Fibroblast of mammary gland (primary cell): ENCODE measurements at regions not wholly inside any gene's neighbourhood (a gene's known extent, or its start where the extent isn't known, plus 50 kb on each side); places are given as distances from the start of the nearest gene placed in this dataset.
A peak's percentile ranks its signal among the peaks of the same experiment; 100 is the strongest.
"Not testable (repeated sequence)": the region's sequence is repeated elsewhere in the genome, so short reads cannot be mapped to it uniquely, and the experiment has no call there.

Experiments used
- DNase-seq: peaks from one replicate; pipeline ENCODE4 v3.0.0-alpha.2; 2010; ENCODE audit warnings: low read depth
- H3K4me3 ChIP-seq: 2 replicates; pipeline ENCODE4 v1.5.1; 2011; ENCODE audit warnings: low read depth, mild to moderate bottlenecking, low read length, moderate library complexity; ENCODE audit not compliant: control insufficient read depth
- TF ChIP-seq, protein P1 (sequence below): conservative IDR thresholded peaks from 2 replicates; pipeline ENCODE4 v1.5.1; 2011; ENCODE audit warnings: low read depth, low read length, inconsistent platforms; ENCODE audit not compliant: control insufficient read depth, insufficient read depth

GRCh38 chr7:81187753-81188152 is 268.9 kb upstream of the SEMA3C start:
- H3K4me3 ChIP-seq: no peak overlapping the region
- TF ChIP-seq, protein P1, sequence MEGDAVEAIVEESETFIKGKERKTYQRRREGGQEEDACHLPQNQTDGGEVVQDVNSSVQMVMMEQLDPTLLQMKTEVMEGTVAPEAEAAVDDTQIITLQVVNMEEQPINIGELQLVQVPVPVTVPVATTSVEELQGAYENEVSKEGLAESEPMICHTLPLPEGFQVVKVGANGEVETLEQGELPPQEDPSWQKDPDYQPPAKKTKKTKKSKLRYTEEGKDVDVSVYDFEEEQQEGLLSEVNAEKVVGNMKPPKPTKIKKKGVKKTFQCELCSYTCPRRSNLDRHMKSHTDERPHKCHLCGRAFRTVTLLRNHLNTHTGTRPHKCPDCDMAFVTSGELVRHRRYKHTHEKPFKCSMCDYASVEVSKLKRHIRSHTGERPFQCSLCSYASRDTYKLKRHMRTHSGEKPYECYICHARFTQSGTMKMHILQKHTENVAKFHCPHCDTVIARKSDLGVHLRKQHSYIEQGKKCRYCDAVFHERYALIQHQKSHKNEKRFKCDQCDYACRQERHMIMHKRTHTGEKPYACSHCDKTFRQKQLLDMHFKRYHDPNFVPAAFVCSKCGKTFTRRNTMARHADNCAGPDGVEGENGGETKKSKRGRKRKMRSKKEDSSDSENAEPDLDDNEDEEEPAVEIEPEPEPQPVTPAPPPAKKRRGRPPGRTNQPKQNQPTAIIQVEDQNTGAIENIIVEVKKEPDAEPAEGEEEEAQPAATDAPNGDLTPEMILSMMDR: no peak
- DNase-seq: peak; percentile 47

DNA sequence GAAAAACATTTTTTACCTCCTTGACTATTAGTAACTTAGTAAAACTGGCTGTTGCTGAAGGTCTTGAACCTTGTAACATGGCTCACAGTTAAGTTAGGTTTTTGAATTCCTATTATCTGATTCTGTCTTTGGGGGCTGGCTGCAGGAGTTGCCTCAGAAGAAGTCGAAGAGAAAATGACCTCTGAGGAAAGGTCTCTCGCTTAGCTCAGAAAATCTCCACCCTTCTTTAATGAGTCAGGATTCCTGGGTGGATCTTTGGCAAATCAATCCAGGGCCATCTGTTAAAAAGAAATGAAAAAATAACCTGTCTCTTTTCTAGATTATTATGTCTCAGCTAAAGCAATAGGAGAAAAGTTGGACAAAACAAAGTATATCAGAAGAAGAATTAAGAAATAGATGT is 267.8 kb upstream of the SEMA3C start:
- TF ChIP-seq, protein P1: no peak

DNA sequence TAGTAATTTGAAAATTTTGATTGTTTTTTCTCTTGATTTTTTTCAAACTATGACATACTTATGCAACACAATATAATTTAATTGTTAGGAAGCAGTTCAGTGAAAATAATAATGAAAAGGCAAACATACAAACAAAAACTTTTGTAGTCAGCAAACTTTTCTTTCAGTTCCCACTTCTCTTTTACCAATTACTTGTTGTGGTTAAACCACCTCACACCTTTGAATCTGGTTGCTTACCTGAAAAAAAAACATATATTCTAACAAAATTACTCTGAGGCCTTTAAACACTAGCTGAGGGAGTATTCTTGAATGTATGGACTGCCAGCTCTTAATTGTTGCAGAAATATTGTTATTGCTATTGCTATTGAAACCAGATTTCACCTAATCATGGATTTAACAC is 266.2 kb upstream of the SEMA3C start:
- TF ChIP-seq, protein P1: no peak
- no peak for DNase-seq
- no peak overlapping the region for H3K4me3 ChIP-seq

More for the DNA sequence above, 267.8 kb upstream of the SEMA3C start:
- peak; percentile 82 for DNase-seq
- no peak overlapping the region for H3K4me3 ChIP-seq

DNA sequence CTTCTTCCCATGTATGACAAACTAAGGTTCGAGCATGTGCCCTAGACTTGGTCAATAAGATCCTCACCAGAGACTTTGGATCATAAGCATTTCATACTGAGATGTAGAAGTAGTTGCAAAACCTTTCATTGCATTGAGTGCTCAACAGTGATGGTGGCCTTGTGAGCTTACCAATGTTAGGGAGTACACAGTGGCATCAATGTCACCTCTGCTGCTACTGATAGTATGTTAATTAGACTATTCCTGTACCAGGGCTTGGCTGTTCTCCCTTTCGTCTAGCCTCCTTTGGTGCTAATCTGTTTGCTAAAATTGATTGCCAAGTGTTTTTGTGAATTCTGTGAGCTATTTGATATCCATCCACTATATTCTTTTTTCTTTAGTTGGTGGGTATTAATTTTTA is 264.5 kb upstream of the SEMA3C start:
- TF ChIP-seq, protein P1: no peak
- no peak for DNase-seq
- no peak overlapping the region for H3K4me3 ChIP-seq

DNA sequence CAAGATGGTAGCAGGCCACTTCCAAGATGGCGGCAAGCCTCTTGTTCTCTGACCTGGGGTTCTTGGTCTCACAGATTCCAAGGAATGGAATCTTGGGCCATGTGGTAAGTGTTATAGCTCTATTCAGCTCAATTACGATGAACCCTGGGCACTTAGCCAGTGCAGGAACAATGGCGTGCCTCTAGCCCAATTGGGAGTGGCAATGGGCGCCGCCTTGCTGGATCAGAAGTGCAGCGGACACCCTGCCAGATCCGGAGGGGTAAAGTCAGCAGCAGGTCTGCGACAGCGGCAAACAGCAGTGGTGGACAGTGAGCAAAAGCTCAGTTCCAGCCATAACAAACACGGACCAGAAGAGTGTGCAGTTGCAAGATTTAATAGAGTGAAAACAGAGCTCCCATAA is 263.2 kb upstream of the SEMA3C start:
- not testable (repeated sequence) for DNase-seq, H3K4me3 ChIP-seq

GRCh38 chr7:81181066-81181465 is 262.2 kb upstream of the SEMA3C start:
- TF ChIP-seq, protein P1: no peak

DNA sequence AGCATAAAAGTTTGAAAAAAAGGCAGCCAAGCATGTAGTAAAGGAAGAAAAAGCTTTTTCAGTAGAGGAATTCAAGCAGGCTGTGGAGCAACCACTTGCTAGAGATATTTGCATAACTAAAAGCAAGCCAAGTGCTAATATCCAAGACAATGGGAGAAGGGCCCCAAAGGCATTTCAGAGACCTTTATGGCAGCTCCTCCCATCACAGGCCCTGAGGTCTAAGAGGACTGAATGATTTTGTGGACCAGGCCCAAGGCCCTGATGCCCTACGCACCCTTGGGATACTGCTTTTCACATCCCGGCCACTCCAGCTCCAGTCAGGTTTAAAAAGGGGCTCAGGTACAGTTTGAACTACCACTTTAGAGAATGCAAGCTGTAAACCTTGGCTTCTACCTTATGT is 261.7 kb upstream of the SEMA3C start:
- DNase-seq: no peak
- TF ChIP-seq, protein P1: no peak

More at GRCh38 chr7:81181066-81181465, 262.2 kb upstream of the SEMA3C start:
- H3K4me3 ChIP-seq: no peak overlapping the region
- DNase-seq: no peak

More for the DNA sequence above, 261.7 kb upstream of the SEMA3C start:
- no peak overlapping the region for H3K4me3 ChIP-seq
